ENCODE measurements at regions not wholly inside any gene's neighbourhood (a gene's known extent, or its start where the extent isn't known, plus 50 kb on each side); places are given as distances from the start of the nearest gene placed in this dataset.

DNA sequence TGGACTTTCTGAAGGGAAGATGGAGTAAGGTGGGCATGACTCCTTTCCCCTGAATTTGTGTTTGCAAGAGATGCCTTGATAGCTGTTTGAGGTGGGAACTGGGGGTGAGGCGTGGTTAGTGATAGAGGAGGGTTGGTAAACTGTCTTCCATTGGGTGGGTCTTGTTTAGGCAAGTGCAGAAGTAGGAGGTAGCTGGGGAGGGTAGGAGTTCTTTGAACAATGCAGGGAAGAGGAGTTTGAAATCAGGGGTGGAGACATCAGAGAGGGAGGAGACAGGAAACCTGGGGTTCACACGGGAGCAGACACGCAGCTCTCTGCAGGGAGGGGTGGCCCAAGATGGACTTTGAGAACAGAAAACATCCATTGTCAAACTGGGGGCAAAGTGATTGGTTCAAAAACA, 267.1 kb downstream of the TSN start:
- TF ChIP-seq, protein P1, sequence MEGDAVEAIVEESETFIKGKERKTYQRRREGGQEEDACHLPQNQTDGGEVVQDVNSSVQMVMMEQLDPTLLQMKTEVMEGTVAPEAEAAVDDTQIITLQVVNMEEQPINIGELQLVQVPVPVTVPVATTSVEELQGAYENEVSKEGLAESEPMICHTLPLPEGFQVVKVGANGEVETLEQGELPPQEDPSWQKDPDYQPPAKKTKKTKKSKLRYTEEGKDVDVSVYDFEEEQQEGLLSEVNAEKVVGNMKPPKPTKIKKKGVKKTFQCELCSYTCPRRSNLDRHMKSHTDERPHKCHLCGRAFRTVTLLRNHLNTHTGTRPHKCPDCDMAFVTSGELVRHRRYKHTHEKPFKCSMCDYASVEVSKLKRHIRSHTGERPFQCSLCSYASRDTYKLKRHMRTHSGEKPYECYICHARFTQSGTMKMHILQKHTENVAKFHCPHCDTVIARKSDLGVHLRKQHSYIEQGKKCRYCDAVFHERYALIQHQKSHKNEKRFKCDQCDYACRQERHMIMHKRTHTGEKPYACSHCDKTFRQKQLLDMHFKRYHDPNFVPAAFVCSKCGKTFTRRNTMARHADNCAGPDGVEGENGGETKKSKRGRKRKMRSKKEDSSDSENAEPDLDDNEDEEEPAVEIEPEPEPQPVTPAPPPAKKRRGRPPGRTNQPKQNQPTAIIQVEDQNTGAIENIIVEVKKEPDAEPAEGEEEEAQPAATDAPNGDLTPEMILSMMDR (conservative IDR thresholded peaks at IDR 0.05) = no peak
- no peak for TF ChIP-seq EZH2 (IDR thresholded peaks at IDR 0.05; ENCODE audit: low read depth)

Data from PC-9 (cell line).